ENCODE measurements at regions not wholly inside any gene's neighbourhood (a gene's known extent, or its start where the extent isn't known, plus 50 kb on each side); places are given as distances from the start of the nearest gene placed in this dataset.

DNA sequence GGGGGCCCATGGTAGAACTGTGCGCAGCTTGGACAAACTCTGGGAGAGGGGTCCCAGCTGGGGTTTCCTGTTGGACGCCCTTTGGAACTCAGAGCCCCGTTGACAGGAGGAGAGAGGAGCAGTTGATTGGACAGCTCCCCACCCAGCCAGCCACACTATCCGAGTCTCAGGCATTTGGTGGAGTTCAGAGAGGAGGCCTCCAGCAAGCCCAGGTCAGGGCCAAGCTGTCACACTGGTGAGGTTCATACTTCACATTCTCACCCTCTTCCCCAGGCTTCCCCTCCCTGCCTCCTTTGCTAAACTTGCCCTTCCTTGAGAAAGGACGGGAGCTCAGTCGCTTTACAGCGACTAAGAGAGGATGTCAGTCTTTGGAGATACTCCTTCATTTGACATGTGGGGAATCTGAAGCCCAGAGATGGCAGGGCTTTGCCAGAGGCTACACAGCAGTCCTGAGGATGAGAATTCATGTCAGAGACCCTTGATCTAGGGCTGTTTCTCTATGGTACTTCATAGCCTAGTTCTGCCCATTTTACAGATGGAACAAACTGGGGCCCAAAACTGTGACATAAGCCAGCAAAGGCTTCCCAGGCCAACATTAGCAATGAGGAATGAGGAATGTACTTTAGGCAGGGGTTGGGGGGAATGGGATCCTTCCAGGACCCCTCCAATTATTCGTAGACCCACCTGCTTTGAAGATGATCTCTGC is 142.2 kb downstream of the SMAD6 start:
- TF ChIP-seq GATA2 (IDR thresholded peaks at IDR 0.05; ENCODE audit: low read depth, low read length) (no peak), GATA3 (IDR thresholded peaks at IDR 0.05; ENCODE audit: low read depth, low read length) (no peak)
